22Rv1 (cell line): ENCODE measurements at regions not wholly inside any gene's neighbourhood (a gene's known extent, or its start where the extent isn't known, plus 50 kb on each side); places are given as distances from the start of the nearest gene placed in this dataset.

Source experiments
- H3K27ac ChIP-seq: fragments of 450-650 bp; 2 replicates; pipeline ENCODE4 v1.5.1; 2017
- CTCF ChIP-seq: fragments of 450-650 bp; IDR thresholded peaks from 2 replicates; pipeline ENCODE4 v1.5.1; 2017; ENCODE audit warnings: mild to moderate bottlenecking
- ZFX ChIP-seq: fragments of 450-650 bp; IDR thresholded peaks from 2 replicates; pipeline ENCODE4 v1.6.1; 2017; ENCODE audit warnings: antibody characterized with exemption, borderline replicate concordance

GRCh38 chr5:149435015-149435376, 55.9 kb upstream of the IL17B start:
- H3K27ac ChIP-seq: no peak overlapping the region
- TF ChIP-seq ZFX: no peak
- no peak for TF ChIP-seq CTCF

- TF ChIP-seq ZFX (no peak), CTCF (peak; percentile 97)
- H3K27ac ChIP-seq: no peak overlapping the region
Observed at GRCh38 chr5:149434162-149435014, 55.3 kb upstream of the IL17B start.

DNA sequence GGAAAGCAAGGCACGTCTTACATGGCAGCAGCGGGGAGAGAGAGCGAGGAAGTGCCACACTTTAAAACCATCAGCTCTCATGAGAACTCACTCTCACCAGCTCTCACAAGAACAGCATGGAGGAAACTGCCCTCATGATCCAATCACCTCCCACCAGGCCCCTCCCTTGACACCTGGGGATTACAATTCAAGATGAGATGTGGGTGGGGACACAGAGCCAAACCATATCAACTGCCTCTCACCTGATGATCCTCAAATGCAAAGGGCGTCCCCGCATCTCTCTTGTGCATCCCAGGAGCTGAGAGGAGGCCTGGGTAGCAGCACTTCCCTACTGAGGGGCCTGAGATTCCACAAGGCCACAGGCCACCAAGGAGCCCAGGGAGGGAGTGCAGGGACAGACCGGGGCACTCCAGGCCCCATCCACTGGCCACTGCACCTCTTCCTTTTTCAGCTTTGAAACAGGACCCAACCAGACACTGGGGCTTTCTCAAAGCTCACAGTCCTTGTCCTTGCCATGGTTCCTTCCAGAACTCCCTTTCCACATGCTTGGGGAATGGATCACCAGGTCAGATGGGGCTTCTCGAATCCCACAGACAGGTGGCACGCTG, 54.5 kb upstream of the IL17B start:
- H3K27ac ChIP-seq: no peak overlapping the region

GRCh38 chr5:149432911-149433401, 53.9 kb upstream of the IL17B start:
- TF ChIP-seq ZFX (no peak), CTCF (no peak)
- H3K27ac ChIP-seq: no peak overlapping the region

More for the DNA sequence above, 54.5 kb upstream of the IL17B start:
- TF ChIP-seq CTCF (no peak), ZFX (no peak)

- TF ChIP-seq CTCF: no peak
- TF ChIP-seq ZFX: no peak
- no peak overlapping the region for H3K27ac ChIP-seq
Observed at GRCh38 chr5:149432376-149432775, 53.3 kb upstream of the IL17B start.

- H3K27ac ChIP-seq: no peak overlapping the region
- no peak for TF ChIP-seq CTCF
- no peak for TF ChIP-seq ZFX
Observed at GRCh38 chr5:149429839-149430721, 51.0 kb upstream of the IL17B start.
